Endothelial cell of umbilical vein (primary cell): ENCODE measurements at regions not wholly inside any gene's neighbourhood (a gene's known extent, or its start where the extent isn't known, plus 50 kb on each side); places are given as distances from the start of the nearest gene placed in this dataset.

Experiments
- POLR2A ChIP-seq: IDR thresholded peaks from 2 replicates; pipeline ENCODE4 v1.6.1; 2012; ENCODE audit warnings: low read depth, mild to moderate bottlenecking, control low read depth, low read length
- TF ChIP-seq, protein P1 (sequence below), 2 donors: IDR thresholded peaks; 1 replicate in 1 of 2; 2 replicates in 1 of 2; pipeline ENCODE4 v1.5.1; 2011; ENCODE audit warnings: low read length in 2 of 2, mild to moderate bottlenecking in 2 of 2, moderate library complexity in 2 of 2, control low read depth in 1 of 2, inconsistent platforms in 1 of 2, low read depth in 1 of 2; ENCODE audit not compliant: insufficient read depth in 1 of 2; ENCODE audit errors: extremely low read depth in 1 of 2

DNA sequence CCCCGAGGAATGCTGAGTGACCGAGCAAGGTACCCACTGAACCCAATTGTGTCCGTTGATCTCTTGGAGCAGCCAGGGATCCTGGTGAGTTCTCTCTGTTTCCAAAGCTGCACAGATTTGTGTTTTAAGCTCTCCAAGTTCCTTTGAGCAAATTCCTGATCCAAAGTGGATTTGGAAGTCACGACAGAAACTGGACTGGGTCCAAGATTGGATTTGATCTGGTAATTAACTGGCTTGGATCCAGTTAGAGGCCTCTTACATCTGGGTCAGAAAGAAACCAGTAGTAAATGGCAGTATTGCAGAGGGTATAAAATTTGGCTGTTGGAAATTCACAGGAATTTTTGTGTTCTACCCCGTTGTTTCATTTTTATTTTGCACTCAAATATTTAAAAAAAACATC lies 119.5 kb downstream of the PMP22 start:
- TF ChIP-seq, protein P1, sequence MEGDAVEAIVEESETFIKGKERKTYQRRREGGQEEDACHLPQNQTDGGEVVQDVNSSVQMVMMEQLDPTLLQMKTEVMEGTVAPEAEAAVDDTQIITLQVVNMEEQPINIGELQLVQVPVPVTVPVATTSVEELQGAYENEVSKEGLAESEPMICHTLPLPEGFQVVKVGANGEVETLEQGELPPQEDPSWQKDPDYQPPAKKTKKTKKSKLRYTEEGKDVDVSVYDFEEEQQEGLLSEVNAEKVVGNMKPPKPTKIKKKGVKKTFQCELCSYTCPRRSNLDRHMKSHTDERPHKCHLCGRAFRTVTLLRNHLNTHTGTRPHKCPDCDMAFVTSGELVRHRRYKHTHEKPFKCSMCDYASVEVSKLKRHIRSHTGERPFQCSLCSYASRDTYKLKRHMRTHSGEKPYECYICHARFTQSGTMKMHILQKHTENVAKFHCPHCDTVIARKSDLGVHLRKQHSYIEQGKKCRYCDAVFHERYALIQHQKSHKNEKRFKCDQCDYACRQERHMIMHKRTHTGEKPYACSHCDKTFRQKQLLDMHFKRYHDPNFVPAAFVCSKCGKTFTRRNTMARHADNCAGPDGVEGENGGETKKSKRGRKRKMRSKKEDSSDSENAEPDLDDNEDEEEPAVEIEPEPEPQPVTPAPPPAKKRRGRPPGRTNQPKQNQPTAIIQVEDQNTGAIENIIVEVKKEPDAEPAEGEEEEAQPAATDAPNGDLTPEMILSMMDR (IDR thresholded peaks at IDR 0.05; ENCODE audit: extremely low read depth in 1 of 2, insufficient read depth in 1 of 2, low read depth in 1 of 2, low read length in 2 of 2), result no peak
- TF ChIP-seq POLR2A, result no peak
